ENCODE measurements at regions not wholly inside any gene's neighbourhood (a gene's known extent, or its start where the extent isn't known, plus 50 kb on each side); places are given as distances from the start of the nearest gene placed in this dataset.

DNA sequence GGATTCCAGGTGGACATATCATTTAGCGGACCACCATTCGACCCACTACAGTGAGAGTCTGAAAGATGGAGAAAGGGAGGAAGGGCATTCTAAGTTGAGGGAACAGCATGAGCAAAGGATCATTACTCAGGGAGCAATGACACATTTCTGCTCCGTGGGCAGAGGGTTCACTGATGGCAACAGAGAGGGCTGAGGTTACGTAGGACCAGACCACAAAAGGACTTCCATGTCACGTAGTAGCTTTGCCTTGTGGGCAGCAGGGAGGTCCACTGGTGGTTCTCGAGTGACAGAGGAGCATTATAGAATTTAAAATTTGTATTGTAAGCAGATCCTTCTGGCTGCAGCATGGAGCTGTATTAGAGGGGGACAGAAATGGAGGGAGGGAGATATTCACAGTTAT is 109.7 kb upstream of the NAV2 start:
- TF ChIP-seq CTCF (IDR thresholded peaks at IDR 0.05 in 2 of 3, conservative IDR thresholded peaks at IDR 0.05 in 1 of 3; ENCODE audit: control insufficient read depth in 2 of 3, extremely low read depth in 1 of 3, insufficient read depth in 1 of 3, low read depth in 3 of 3, low read length in 3 of 3) = no peak
- TF ChIP-seq RB1 (IDR thresholded peaks at IDR 0.05; ENCODE audit: borderline replicate concordance) = no peak
- no peak for TF ChIP-seq CBX3 (IDR thresholded peaks at IDR 0.05; ENCODE audit: borderline replicate concordance, low read depth)
- TF ChIP-seq, protein P1, sequence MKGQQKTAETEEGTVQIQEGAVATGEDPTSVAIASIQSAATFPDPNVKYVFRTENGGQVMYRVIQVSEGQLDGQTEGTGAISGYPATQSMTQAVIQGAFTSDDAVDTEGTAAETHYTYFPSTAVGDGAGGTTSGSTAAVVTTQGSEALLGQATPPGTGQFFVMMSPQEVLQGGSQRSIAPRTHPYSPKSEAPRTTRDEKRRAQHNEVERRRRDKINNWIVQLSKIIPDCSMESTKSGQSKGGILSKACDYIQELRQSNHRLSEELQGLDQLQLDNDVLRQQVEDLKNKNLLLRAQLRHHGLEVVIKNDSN (IDR thresholded peaks at IDR 0.05; ENCODE audit: borderline replicate concordance, extremely low read length, insufficient read depth, low read depth, low read length) = no peak
- TF ChIP-seq NFIC (IDR thresholded peaks at IDR 0.05; ENCODE audit: low read depth, low read length) = no peak
- no peak for TF ChIP-seq EZH2 (IDR thresholded peaks at IDR 0.05; ENCODE audit: borderline replicate concordance, control insufficient read depth, low read depth, low read length)
- TF ChIP-seq EP300 (IDR thresholded peaks at IDR 0.05; ENCODE audit: borderline replicate concordance in 1 of 2, control insufficient read depth in 1 of 2, low read depth in 2 of 2, low read length in 2 of 2) = no peak
- TF ChIP-seq, protein P2, sequence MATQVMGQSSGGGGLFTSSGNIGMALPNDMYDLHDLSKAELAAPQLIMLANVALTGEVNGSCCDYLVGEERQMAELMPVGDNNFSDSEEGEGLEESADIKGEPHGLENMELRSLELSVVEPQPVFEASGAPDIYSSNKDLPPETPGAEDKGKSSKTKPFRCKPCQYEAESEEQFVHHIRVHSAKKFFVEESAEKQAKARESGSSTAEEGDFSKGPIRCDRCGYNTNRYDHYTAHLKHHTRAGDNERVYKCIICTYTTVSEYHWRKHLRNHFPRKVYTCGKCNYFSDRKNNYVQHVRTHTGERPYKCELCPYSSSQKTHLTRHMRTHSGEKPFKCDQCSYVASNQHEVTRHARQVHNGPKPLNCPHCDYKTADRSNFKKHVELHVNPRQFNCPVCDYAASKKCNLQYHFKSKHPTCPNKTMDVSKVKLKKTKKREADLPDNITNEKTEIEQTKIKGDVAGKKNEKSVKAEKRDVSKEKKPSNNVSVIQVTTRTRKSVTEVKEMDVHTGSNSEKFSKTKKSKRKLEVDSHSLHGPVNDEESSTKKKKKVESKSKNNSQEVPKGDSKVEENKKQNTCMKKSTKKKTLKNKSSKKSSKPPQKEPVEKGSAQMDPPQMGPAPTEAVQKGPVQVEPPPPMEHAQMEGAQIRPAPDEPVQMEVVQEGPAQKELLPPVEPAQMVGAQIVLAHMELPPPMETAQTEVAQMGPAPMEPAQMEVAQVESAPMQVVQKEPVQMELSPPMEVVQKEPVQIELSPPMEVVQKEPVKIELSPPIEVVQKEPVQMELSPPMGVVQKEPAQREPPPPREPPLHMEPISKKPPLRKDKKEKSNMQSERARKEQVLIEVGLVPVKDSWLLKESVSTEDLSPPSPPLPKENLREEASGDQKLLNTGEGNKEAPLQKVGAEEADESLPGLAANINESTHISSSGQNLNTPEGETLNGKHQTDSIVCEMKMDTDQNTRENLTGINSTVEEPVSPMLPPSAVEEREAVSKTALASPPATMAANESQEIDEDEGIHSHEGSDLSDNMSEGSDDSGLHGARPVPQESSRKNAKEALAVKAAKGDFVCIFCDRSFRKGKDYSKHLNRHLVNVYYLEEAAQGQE (IDR thresholded peaks at IDR 0.05; ENCODE audit: low read depth, low read length) = no peak
- no peak for TF ChIP-seq ZNF274 (IDR thresholded peaks at IDR 0.05; ENCODE audit: insufficient read depth, insufficient read length)
- no peak for TF ChIP-seq JUNB (IDR thresholded peaks at IDR 0.05)
- TF ChIP-seq YBX1 (IDR thresholded peaks at IDR 0.05) = no peak
- TF ChIP-seq KDM1A (IDR thresholded peaks at IDR 0.05; ENCODE audit: borderline replicate concordance) = no peak
- TF ChIP-seq RFX5 (IDR thresholded peaks at IDR 0.05; ENCODE audit: low read depth, low read length) = no peak
- no peak for TF ChIP-seq ZBTB11 (CRISPR knock-in tag; IDR thresholded peaks at IDR 0.05)

Data from GM12878 (cell line).